HG03575 (cell line): ENCODE measurements at regions not wholly inside any gene's neighbourhood (a gene's known extent, or its start where the extent isn't known, plus 50 kb on each side); places are given as distances from the start of the nearest gene placed in this dataset.
"Not testable (repeated sequence)": the region's sequence is repeated elsewhere in the genome, so short reads cannot be mapped to it uniquely, and the experiment has no call there.

ENCODE experiments used
- ATAC-seq: cut with Tn5 transposase; IDR thresholded peaks from one replicate; pipeline ENCODE4 v1.9.1; 2021; ENCODE audit not compliant: unreplicated experiment, insufficient number of reproducible peaks, low FRiP score; ENCODE audit errors: extremely low read depth

- ATAC-seq = no peak
Measured at GRCh38 chr4:31793907-31794306, 1073.7 kb downstream of the PCDH7 start.

DNA sequence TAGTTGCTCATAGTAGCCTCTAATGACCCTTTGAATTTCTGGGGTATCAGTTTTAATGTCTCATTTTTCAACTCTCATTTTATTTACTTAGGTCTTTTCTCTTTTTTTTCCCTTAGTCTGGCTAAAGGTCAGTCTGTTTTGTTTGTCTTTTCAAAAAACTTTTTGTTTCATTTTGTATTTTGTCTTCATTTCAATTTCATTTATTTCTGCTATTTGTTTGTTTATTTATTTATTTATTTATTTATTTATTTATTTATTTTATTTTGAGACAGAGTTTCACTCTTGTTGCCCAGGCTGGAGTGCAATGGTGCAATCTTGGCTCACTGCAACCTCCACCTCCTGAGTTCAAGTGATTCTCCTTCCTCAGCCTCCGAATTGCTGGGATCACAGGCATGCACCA, 1076.9 kb downstream of the PCDH7 start:
- ATAC-seq = not testable (repeated sequence)

- no peak for ATAC-seq
Measured at GRCh38 chr4:31803526-31804195, 1083.5 kb downstream of the PCDH7 start.

GRCh38 chr4:31807036-31807435, 1086.9 kb downstream of the PCDH7 start:
- ATAC-seq = no peak

DNA sequence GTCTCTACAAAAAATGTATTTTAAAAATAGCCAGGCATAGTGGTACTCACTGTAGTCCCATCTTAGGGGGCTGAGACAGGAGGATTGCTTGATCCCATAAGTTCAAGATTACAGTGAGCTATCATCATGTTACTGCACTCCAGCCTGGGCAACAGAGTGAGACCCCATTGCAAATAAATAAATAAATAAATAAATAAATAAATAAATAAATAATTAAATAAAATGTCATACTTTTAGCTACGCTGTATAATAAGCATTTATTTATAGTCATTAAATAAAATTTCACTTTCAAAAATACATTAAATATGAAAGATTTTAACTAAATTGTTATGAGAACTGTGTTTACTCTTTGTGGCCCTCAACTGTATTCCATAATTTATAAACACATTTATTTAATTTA, 1124.2 kb downstream of the PCDH7 start:
- no peak for ATAC-seq

- ATAC-seq = no peak
Measured at GRCh38 chr4:31851946-31852345, 1131.8 kb downstream of the PCDH7 start.

- no peak for ATAC-seq
Measured at GRCh38 chr4:31877429-31877828, 1157.3 kb downstream of the PCDH7 start.

DNA sequence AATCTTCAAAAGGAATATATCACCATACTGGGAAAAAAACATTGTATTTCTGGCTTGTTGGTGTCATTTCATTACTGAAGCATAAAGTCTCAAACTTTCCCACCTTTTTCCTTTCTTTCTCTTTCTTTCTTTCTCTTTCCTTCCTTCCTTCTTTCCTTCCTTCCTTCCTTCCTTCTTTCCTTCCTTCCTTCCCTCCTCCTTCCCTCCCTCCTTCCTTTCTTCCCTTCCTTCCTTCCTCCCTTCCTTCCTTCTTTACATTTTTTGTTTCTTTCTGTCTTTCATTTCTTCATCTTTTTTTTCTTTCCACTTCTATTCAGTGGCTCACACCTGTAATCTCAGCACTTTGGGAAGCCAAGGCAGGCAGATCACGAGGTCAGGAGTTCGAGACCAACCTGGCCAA, 1160.7 kb downstream of the PCDH7 start:
- ATAC-seq = not testable (repeated sequence)

DNA sequence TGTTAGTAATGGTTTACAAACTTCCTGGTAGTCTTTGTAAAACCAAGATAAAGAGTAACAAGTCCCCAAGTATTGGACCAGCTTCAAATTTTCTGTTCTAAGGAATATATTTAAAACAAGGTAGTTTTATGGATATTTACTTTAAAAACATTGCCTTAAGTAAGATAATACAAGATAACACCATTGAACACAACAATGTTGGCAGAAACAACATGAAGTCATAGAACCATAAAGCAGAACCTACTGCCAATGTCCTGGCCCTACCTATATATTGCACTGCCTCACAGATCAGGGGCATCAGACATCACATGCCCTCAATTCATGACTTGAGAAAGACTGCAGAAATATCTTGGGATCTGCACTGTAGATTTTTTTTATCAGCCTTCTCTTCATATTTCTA, 1176.2 kb downstream of the PCDH7 start:
- no peak for ATAC-seq

- no peak for ATAC-seq
Measured at GRCh38 chr4:31905363-31905762, 1185.2 kb downstream of the PCDH7 start.

DNA sequence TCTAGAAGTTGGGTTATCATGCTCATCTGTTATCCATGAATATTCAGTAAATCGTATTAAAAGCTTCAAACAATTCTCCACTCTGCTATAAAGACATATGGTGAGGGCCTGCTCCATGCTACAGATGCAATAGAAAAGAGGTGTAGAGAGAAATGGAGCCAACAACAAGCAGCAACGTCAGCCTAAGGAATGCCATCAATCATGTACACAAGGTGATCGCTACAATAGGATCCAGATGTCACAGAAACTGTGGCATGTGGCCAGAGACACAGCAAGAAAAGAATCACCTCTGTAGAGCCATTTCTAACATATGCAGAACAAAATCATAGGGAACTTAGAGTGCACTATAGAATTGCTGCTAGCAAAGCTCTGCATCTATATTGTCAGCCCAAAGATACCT, 1188.1 kb downstream of the PCDH7 start:
- no peak for ATAC-seq

DNA sequence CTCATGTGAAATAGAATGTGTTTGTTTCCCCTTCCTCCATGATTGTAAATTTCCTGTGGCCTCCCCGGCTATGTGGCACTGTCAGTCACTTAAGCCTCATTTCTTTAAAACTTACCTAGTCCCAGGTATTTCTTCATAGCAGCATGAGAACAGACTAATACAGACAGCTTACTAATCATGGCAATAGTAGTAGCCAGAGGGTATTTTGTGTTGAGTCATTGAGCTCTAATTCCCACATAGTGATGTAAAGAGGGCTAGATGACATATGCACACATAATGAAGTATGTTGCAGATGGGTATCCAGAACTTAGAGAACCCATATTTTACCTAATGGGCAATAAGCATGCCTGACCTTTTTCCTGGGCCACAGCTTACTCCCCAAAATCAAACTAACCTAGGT, 1197.2 kb downstream of the PCDH7 start:
- no peak for ATAC-seq

DNA sequence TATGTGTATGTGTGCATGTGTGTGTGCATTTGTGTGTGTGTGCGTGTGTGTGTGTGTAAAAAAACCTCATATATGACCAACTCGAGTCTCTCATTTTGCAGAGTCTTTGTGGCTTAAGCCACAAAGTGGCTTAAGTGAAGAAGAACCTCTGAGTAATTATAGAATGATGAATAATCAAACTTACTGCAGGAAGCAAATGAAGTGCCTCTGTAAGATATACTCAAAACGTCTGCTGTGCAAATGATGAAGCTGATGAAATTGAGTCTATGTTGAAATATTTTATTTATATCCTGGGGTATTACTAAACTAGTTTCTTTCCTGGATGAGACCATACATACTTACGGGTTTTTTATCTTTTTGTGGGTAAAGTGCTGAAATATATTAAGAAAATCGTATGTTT, 1198.7 kb downstream of the PCDH7 start:
- no peak for ATAC-seq

DNA sequence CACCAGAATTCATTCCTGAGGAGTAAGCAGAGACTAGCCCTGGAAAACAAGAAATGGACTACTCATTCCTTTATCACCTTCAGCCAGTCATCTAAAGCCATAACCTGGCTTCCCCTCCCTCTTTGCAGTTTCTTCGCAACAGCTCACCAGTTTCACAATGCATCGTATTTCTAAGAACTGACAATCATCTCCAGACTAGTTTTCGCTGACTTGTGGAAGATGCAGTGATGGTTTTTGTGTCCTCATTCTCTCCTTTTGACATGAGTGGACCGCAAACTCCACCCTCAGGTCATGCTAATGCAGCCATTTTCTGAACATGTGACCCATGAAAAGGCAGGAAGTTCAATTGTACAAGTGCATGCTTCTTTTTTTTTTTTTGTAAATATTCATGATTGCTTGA, 1203.5 kb downstream of the PCDH7 start:
- ATAC-seq = no peak

DNA sequence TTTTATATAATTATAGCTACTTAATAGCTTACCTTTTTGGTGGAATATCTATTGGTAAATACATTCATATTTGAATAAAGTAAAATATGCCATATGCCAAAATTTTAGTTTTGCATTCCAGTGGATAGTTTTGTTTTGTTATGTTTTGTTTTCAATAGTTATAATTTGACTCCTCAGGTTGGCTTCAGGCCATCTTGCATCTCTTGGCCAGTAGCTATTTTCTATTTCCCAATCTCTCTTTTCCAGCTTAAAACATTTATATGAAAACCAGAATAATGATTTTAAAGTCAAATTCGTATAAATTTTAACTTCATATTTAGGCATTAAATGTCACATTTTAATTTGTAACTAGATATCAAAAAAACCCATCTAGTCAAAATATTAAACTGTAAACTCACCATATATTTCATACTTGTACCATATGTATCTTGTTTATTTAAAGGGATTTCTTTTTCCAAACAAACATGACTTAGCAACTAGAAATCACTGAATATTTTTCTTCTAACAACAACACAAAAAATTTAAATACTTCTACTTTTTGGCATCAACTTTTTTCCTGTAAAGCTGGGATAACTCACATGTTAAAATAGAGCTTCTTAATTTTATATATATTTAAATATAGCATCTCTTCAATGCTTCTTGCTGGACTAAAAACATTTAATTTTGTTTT, 1209.6 kb downstream of the PCDH7 start:
- no peak for ATAC-seq

DNA sequence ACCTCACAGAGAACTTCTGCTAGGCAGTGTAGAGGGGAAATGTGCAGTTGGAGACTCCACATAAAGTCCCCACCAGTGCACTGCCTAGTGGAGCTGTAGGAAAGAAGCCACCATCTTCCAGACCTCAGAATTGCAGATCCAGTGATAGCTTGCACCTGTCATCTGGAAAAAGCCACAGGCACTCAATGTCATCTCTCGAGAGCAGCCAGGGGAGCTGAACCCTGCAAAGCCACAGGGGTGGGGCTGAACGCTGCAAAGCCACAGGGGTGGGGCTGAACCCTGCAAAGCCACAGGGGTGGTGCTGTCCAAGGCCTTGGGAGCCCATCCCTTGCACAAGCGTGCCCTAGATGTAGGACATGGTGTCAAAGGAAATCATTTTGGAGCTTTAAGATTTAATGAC, 1226.3 kb downstream of the PCDH7 start:
- no peak for ATAC-seq

DNA sequence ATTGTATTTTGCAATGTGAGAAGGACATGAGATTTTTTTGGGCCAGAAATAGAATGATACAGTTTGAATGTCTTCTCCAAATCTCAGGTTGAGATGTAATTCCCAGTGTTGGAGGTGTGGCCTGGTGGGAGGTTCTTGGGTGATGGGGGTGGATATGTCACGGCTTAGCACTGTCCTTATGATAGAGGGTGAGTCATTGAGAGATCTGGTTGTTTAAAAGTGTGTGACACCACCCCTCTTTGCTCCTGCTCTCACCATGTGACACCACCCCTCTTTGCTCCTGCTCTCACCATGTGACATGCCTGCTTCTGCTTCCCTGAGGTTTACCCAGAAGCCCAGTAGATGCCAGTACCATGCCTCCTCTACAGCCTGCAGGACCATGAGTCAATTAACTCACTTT, 1226.9 kb downstream of the PCDH7 start:
- ATAC-seq = no peak

GRCh38 chr4:31949045-31949444, 1228.9 kb downstream of the PCDH7 start:
- ATAC-seq = no peak

DNA sequence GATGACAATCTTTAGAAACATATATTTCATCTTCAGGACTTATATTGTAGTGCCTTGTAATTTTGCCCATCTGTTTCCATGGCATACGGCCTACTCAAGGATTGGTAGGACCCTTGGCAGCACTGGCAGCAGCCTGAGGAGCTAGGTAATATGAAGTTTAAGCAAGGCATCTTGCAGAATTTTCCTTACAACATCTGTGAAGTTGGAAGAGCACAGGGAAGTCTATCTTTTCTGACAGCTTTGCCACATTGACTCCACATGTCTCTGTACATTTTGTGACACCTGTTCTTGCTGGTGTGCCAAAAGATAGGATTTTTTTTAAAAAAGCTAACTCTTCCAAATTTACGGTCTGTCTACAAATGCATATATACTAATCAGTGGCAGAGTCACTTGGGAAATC, 1235.2 kb downstream of the PCDH7 start:
- no peak for ATAC-seq

- no peak for ATAC-seq
Measured at GRCh38 chr4:31959972-31960371, 1239.8 kb downstream of the PCDH7 start.

- ATAC-seq = no peak
Measured at GRCh38 chr4:31964685-31965084, 1244.5 kb downstream of the PCDH7 start.
